RWPE2 (cell line): ENCODE measurements at regions not wholly inside any gene's neighbourhood (a gene's known extent, or its start where the extent isn't known, plus 50 kb on each side); places are given as distances from the start of the nearest gene placed in this dataset.
"Not testable (repeated sequence)": the region's sequence is repeated elsewhere in the genome, so short reads cannot be mapped to it uniquely, and the experiment has no call there.

Experiments
- ATAC-seq: fragments of 200-7000 bp; cut with Tn5 transposase; 3 replicates; pipeline ENCODE4 v1.9.1; 2021; ENCODE audit warnings: low read depth
- DNase-seq: peaks from one replicate; pipeline ENCODE4 v3.0.0-alpha.2; 2020; ENCODE audit warnings: low spot score
- H3K27ac ChIP-seq: fragments of 450-650 bp; 2 replicates; pipeline ENCODE4 v1.5.1; 2017; ENCODE audit warnings: mild to moderate bottlenecking; ENCODE audit not compliant: poor library complexity, severe bottlenecking
- H3K27me3 ChIP-seq: fragments of 250-450 bp; sonication (Bioruptor Pico); 2 replicates; pipeline ENCODE4 v1.5.1; 2021; ENCODE audit warnings: mild to moderate bottlenecking, moderate library complexity; ENCODE audit not compliant: insufficient read depth, poor library complexity, severe bottlenecking
- H3K36me3 ChIP-seq: fragments of 250-450 bp; sonication (Bioruptor Pico); 2 replicates; pipeline ENCODE4 v1.5.1; 2020; ENCODE audit warnings: low read depth, mild to moderate bottlenecking, moderate library complexity
- H3K4me1 ChIP-seq: fragments of 250-450 bp; sonication (Bioruptor Pico); 2 replicates; pipeline ENCODE4 v1.5.1; 2021; ENCODE audit warnings: mild to moderate bottlenecking, moderate library complexity; ENCODE audit not compliant: insufficient read depth, poor library complexity, severe bottlenecking
- H3K4me3 ChIP-seq: fragments of 250-450 bp; sonication (Bioruptor Pico); 2 replicates; pipeline ENCODE4 v1.5.1; 2021; ENCODE audit warnings: mild to moderate bottlenecking, moderate library complexity; ENCODE audit not compliant: severe bottlenecking
- H3K9me3 ChIP-seq: fragments of 250-450 bp; sonication (Bioruptor Pico); 2 replicates; pipeline ENCODE4 v1.5.1; 2021; ENCODE audit warnings: mild to moderate bottlenecking, moderate library complexity; ENCODE audit not compliant: severe bottlenecking
- CTCF ChIP-seq: fragments of 450-650 bp; IDR thresholded peaks from one replicate; pipeline ENCODE4 v1.5.1; 2017; ENCODE audit warnings: mild to moderate bottlenecking, moderate library complexity; ENCODE audit not compliant: poor library complexity, severe bottlenecking

DNA sequence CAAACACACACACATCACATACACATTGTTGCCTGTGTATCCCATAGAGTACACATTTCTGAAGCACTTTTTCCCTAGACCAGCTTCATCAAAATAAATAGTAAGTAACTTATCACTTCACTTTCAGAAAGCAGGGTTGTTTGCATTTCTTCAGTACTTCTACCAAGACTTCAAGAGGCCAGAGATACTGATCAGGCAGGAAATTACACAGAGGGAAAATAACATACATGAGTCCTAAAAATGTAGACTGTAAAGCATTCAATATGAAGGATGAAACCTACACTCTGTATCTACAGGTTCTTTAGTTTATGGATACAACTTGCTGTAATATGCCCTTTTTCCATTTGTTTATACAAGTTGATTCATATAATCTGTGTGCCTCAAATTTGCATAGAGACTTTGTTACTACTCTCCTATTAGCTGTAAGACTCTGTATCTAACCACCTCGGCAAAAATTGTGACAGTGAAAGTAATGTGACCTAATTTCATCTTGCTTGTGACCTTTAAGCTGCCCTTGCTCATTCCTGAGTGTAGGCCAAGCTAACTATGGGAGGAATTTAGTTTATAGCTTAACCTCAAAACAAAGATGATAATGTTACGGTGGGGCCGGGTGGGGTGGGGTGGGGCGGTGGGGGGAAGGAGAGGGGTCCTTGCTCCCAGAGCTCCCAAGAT is 228.9 kb upstream of the SPOPL start:
- no peaks in the 10 kb centered on the region for H3K27me3 ChIP-seq
- H3K4me3 ChIP-seq: no peak overlapping the region
- ATAC-seq (no peak), DNase-seq (no peak)
- H3K4me1 ChIP-seq: peaks cover 36% of the 10 kb centered on the region
- TF ChIP-seq CTCF: no peak
- H3K9me3 ChIP-seq: peaks cover 10% of the 10 kb centered on the region
- H3K27ac ChIP-seq: no peak overlapping the region
- H3K36me3 ChIP-seq: no peaks in the 10 kb centered on the region; the same call in 1 of the 2 replicates

DNA sequence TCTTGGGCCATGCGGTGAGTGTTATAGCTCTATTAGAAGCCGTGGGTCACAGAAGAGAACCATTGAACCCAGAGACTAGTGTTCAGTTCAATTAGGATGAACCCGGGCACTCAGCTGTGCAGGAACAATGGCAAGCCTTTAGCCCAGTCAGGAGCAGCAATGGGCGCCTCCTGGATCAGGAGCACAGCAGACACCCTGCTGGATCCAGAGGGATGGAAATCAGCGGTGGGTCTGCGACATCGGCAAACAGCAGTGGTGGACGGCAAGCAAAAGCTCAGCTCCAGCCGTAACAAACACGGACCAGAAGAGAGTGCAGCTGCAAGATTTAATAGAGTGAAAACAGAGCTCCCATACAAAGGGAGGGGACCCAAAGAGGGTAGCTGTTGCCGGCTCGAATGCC is 228.3 kb upstream of the SPOPL start:
- H3K9me3 ChIP-seq, H3K27me3 ChIP-seq, H3K36me3 ChIP-seq, DNase-seq, ATAC-seq, H3K4me3 ChIP-seq: not testable (repeated sequence)
- peak overlapping the region; percentile 82 for H3K27ac ChIP-seq
- peaks cover 30% of the 10 kb centered on the region for H3K4me1 ChIP-seq

- peak; percentile 43 for DNase-seq
- Histone ChIP-seq H3K9me3 (peaks cover 8% of the 10 kb centered on the region), H3K4me3 (no peak overlapping the region), H3K27me3 (no peaks in the 10 kb centered on the region), H3K27ac (peak overlapping the region; percentile 82), H3K36me3 (no peaks in the 10 kb centered on the region; the same call in 1 of the 2 replicates), H3K4me1 (peaks cover 28% of the 10 kb centered on the region)
- ATAC-seq: peak; percentile 62
- no peak for TF ChIP-seq CTCF
These were observed 226.9 kb upstream of the SPOPL start for GRCh38 chr2:138274421-138275291.

- Histone ChIP-seq H3K36me3 (no peaks in the 10 kb centered on the region; the same call in 1 of the 2 replicates), H3K9me3 (peaks cover 8% of the 10 kb centered on the region), H3K4me3 (no peak overlapping the region), H3K27me3 (no peaks in the 10 kb centered on the region), H3K4me1 (peaks cover 28% of the 10 kb centered on the region), H3K27ac (peak overlapping the region; percentile 82)
- no peak for TF ChIP-seq CTCF
- ATAC-seq (no peak; the same call in 2 of the 3 replicates), DNase-seq (no peak)
These were observed 226.3 kb upstream of the SPOPL start for GRCh38 chr2:138275292-138275690.

GRCh38 chr2:138275881-138276280 is 225.7 kb upstream of the SPOPL start:
- peak; percentile 92 for ATAC-seq
- Histone ChIP-seq H3K27ac (peak overlapping the region; percentile 82), H3K27me3 (no peaks in the 10 kb centered on the region)

More at GRCh38 chr2:138275881-138276280, 225.7 kb upstream of the SPOPL start:
- H3K9me3 ChIP-seq: peaks cover 8% of the 10 kb centered on the region
- no peak overlapping the region for H3K4me3 ChIP-seq
- DNase-seq: no peak
- TF ChIP-seq CTCF: no peak
- peaks cover 28% of the 10 kb centered on the region for H3K4me1 ChIP-seq
- no peaks in the 10 kb centered on the region for H3K36me3 ChIP-seq
